H9 (cell line): ENCODE measurements at regions not wholly inside any gene's neighbourhood (a gene's known extent, or its start where the extent isn't known, plus 50 kb on each side); places are given as distances from the start of the nearest gene placed in this dataset.

ENCODE experiments used
- DNase-seq: peaks from one replicate; pipeline ENCODE4 v3.0.0-alpha.2; 2017
- H2AFZ ChIP-seq: one replicate; pipeline ENCODE4 v1.6.1; 2013; ENCODE audit warnings: mild to moderate bottlenecking, low read length, control low read depth, moderate library complexity
- H2AK5ac ChIP-seq: 2 replicates; pipeline ENCODE4 v1.6.1; 2013; ENCODE audit warnings: low read length, control low read depth, mixed read lengths; ENCODE audit not compliant: insufficient read length
- H2BK120ac ChIP-seq: one replicate; pipeline ENCODE4 v1.6.1; 2013; ENCODE audit warnings: low read depth, mild to moderate bottlenecking, low read length, control low read depth, inconsistent platforms; ENCODE audit not compliant: poor library complexity, severe bottlenecking
- H2BK12ac ChIP-seq: 2 replicates; pipeline ENCODE4 v1.6.1; 2013; ENCODE audit warnings: low read length, control low read depth, mixed read lengths, low read depth; ENCODE audit not compliant: insufficient read length
- H2BK15ac ChIP-seq: 2 replicates; pipeline ENCODE4 v1.6.1; 2013; ENCODE audit warnings: low read depth, low read length, control low read depth
- H2BK20ac ChIP-seq: one replicate; pipeline ENCODE4 v1.6.1; 2013; ENCODE audit warnings: low read depth, mild to moderate bottlenecking, low read length, control low read depth, inconsistent platforms; ENCODE audit not compliant: poor library complexity, severe bottlenecking
- H2BK5ac ChIP-seq: 2 replicates; pipeline ENCODE4 v1.6.1; 2013; ENCODE audit warnings: low read length, control low read depth, mixed read lengths; ENCODE audit not compliant: insufficient read length
- H3K14ac ChIP-seq: 2 replicates; pipeline ENCODE4 v1.6.1; 2013; ENCODE audit warnings: low read length, control low read depth; ENCODE audit not compliant: insufficient read depth
- H3K18ac ChIP-seq: 2 replicates; pipeline ENCODE4 v1.6.1; 2013; ENCODE audit warnings: low read depth, mild to moderate bottlenecking, mixed read lengths, low read length, control low read depth; ENCODE audit not compliant: insufficient read length
- H3K23ac ChIP-seq: 2 replicates; pipeline ENCODE4 v1.6.1; 2013; ENCODE audit warnings: low read length, control low read depth, mixed read lengths, low read depth; ENCODE audit not compliant: insufficient read length
- H3K23me2 ChIP-seq: 2 replicates; pipeline ENCODE4 v1.6.1; 2013; ENCODE audit warnings: low read depth, mild to moderate bottlenecking, mixed read lengths, low read length, control low read depth; ENCODE audit not compliant: insufficient read length, poor library complexity, severe bottlenecking
- H3K27ac ChIP-seq: 2 replicates; pipeline ENCODE4 v1.5.1; 2013; ENCODE audit warnings: low read length, control low read depth, mixed read lengths, low read depth; ENCODE audit not compliant: insufficient read length
- H3K27me3 ChIP-seq: 2 replicates; pipeline ENCODE4 v1.6.1; 2013; ENCODE audit warnings: low read length, control low read depth, inconsistent platforms; ENCODE audit not compliant: insufficient read depth
- H3K4ac ChIP-seq: 2 replicates; pipeline ENCODE4 v1.6.1; 2013; ENCODE audit warnings: low read depth, mild to moderate bottlenecking, control low read depth, inconsistent platforms, low read length, moderate library complexity
- H3K4me1 ChIP-seq: 2 replicates; pipeline ENCODE4 v1.6.1; 2013; ENCODE audit warnings: low read length, control low read depth, inconsistent platforms; ENCODE audit not compliant: insufficient read depth
- H3K4me2 ChIP-seq: 2 replicates; pipeline ENCODE4 v1.6.1; 2013; ENCODE audit warnings: low read length, control low read depth, mixed read lengths; ENCODE audit not compliant: insufficient read length, insufficient read depth
- H3K56ac ChIP-seq: 2 replicates; pipeline ENCODE4 v1.6.1; 2013; ENCODE audit warnings: low read depth, mild to moderate bottlenecking, mixed read lengths, low read length, control low read depth; ENCODE audit not compliant: insufficient read length
- H3K79me1 ChIP-seq: 2 replicates; pipeline ENCODE4 v1.6.1; 2013; ENCODE audit warnings: low read depth, mild to moderate bottlenecking, moderate library complexity, low read length, control low read depth, inconsistent platforms; ENCODE audit not compliant: insufficient read depth, poor library complexity, severe bottlenecking
- H3K79me2 ChIP-seq: 2 replicates; pipeline ENCODE4 v1.6.1; 2013; ENCODE audit warnings: low read length, control low read depth, inconsistent platforms; ENCODE audit not compliant: insufficient read depth
- H3K9ac ChIP-seq: 2 replicates; pipeline ENCODE4 v1.6.1; 2013; ENCODE audit warnings: low read length, control low read depth, mixed read lengths; ENCODE audit not compliant: insufficient read length; ENCODE audit errors: extremely low read depth
- H3K9me3 ChIP-seq: one replicate; pipeline ENCODE4 v1.6.1; 2013; ENCODE audit warnings: low read depth, low read length, inconsistent platforms; ENCODE audit not compliant: control insufficient read depth
- H3T11ph ChIP-seq: one replicate; pipeline ENCODE4 v1.6.1; 2013; ENCODE audit warnings: mild to moderate bottlenecking, low read length, control low read depth, inconsistent platforms
- H4K20me1 ChIP-seq: one replicate; pipeline ENCODE4 v1.6.1; 2013; ENCODE audit not compliant: control insufficient read depth, insufficient read length, insufficient read depth
- H4K5ac ChIP-seq: 2 replicates; pipeline ENCODE4 v1.6.1; 2013; ENCODE audit warnings: low read depth, mild to moderate bottlenecking, mixed read lengths, low read length, control low read depth; ENCODE audit not compliant: insufficient read length
- H4K8ac ChIP-seq: replicated peaks from 2 replicates; pipeline ENCODE4 v1.6.1; 2013; ENCODE audit warnings: low read length, control low read depth, mixed read lengths, low read depth; ENCODE audit not compliant: insufficient read length
- H4K91ac ChIP-seq: 2 replicates; pipeline ENCODE4 v1.6.1; 2013; ENCODE audit warnings: low read depth, mild to moderate bottlenecking, moderate library complexity, mixed read lengths, low read length, control low read depth; ENCODE audit not compliant: insufficient read length
- H3K27ac Mint-ChIP-seq, 3 experiments: 2 replicates in 2 of 3; 3 replicates in 1 of 3; pipeline ENCODE4 v1.8.0; 2020 to 2021; ENCODE audit warnings: mixed read lengths in 3 of 3, mild to moderate bottlenecking in 1 of 3, moderate library complexity in 1 of 3
- H3K27me3 Mint-ChIP-seq: 2 replicates; pipeline ENCODE4 v1.8.0; 2021; ENCODE audit warnings: low read depth, mild to moderate bottlenecking, moderate library complexity, mixed read lengths
- H3K36me3 Mint-ChIP-seq, 3 experiments: 2 replicates in 2 of 3; 3 replicates in 1 of 3; pipeline ENCODE4 v1.8.0; 2020 to 2021; ENCODE audit warnings: low read depth in 3 of 3, mixed read lengths in 3 of 3; ENCODE audit not compliant: insufficient read depth in 1 of 3
- H3K4me1 Mint-ChIP-seq, 2 experiments: 2 replicates each; pipeline ENCODE4 v1.8.0; 2020; ENCODE audit warnings: mixed read lengths in 2 of 2
- H3K4me3 Mint-ChIP-seq, 2 experiments: 2 replicates in 1 of 2; 3 replicates in 1 of 2; pipeline ENCODE4 v1.8.0; 2020 to 2021; ENCODE audit warnings: mild to moderate bottlenecking in 2 of 2, mixed read lengths in 2 of 2, moderate library complexity in 1 of 2
- H3K9me3 Mint-ChIP-seq, 2 experiments: 2 replicates in 1 of 2; 3 replicates in 1 of 2; pipeline ENCODE4 v1.8.0; 2020; ENCODE audit warnings: mild to moderate bottlenecking in 2 of 2, mixed read lengths in 2 of 2, moderate library complexity in 1 of 2
- CTCF ChIP-seq: fragments of 200-600 bp; sonication (generic); conservative IDR thresholded peaks from 3 replicates; pipeline ENCODE4 v1.8.0; 2021; ENCODE audit warnings: antibody characterized with exemption, mild to moderate bottlenecking
- WGBS: extraction: QIAGEN DNeasy Blood & Tissue Kit; methylation state at CpG from one replicate; pipeline ENCODE4 v1.1.7; 2013; ENCODE audit warnings: missing lambda C conversion rate, low lambda C conversion rate, mixed read lengths; ENCODE audit not compliant: insufficient read length; ENCODE audit errors: extremely low coverage; 5-methylcytosine and 5-hydroxymethylcytosine counted together

DNA sequence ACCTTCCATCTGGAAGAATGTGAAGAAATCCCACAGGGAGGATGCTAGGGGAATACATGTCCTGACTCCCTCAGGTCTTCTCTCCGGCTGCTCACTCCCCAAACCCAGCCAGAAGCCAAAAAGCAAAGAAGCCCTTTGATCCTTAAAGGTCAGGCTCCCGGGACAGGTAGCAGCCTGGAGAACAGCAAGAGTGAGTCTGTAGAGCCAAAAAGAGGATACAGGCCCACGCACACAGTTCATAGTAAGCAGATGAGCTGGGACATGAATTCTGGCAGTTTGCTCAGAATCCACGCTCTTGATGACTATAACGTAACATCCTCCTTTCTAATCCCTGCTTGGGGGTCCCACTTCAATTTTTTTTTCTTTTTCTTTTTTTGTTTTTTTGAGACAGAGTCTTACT lies 72.0 kb upstream of the SLC44A1 start:
- no peak overlapping the region for H3K4me3 Mint-ChIP-seq
- no peak for DNase-seq
- Histone ChIP-seq H3K4me1 (peaks cover 12% of the 10 kb centered on the region; the same call in 1 of the 2 replicates), H2BK5ac (no peak overlapping the region), H3K79me1 (no peaks in the 10 kb centered on the region), H2BK15ac (no peak overlapping the region), H3K27ac (no peak overlapping the region), H3K79me2 (no peaks in the 10 kb centered on the region), H3K56ac (no peak overlapping the region), H3K9me3 (no peaks in the 10 kb centered on the region), H3K18ac (no peak overlapping the region), H2BK12ac (no peak overlapping the region), H3K14ac (no peak overlapping the region; the same call in 1 of the 2 replicates), H4K8ac (no peak overlapping the region), H3T11ph (no peak overlapping the region), H4K20me1 (no peaks in the 10 kb centered on the region), H2AFZ (no peak overlapping the region), H2BK20ac (no peak overlapping the region), H3K9ac (no peak overlapping the region), H3K23ac (no peak overlapping the region), H3K27me3 (no peaks in the 10 kb centered on the region), H2BK120ac (no peak overlapping the region), H2AK5ac (no peak overlapping the region), H4K5ac (no peak overlapping the region), H3K4me2 (no peak overlapping the region), H3K4ac (no peak overlapping the region), H4K91ac (no peak overlapping the region), H3K23me2 (no peaks in the 10 kb centered on the region)
- 0 out of 7 replicates have a peak overlapping the region, but pooled peaks of 1 of the 3 experiments have one; percentile 34 for H3K27ac Mint-ChIP-seq
- no peaks in the 10 kb centered on the region for H3K36me3 Mint-ChIP-seq
- H3K4me1 Mint-ChIP-seq, result peaks cover 32 to 33% of the 10 kb centered on the region in 2 experiments
- H3K9me3 Mint-ChIP-seq, result no peaks in the 10 kb centered on the region
- WGBS, result no CpG with 5 or more reads among the region's 5 CpGs
- no peaks in the 10 kb centered on the region for H3K27me3 Mint-ChIP-seq
- TF ChIP-seq CTCF, result no peak
